Fibroblast of pulmonary artery (primary cell): ENCODE measurements at regions not wholly inside any gene's neighbourhood (a gene's known extent, or its start where the extent isn't known, plus 50 kb on each side); places are given as distances from the start of the nearest gene placed in this dataset.

ENCODE experiments used
- DNase-seq: peaks from one replicate; pipeline ENCODE4 v3.0.0-alpha.2; 2010; ENCODE audit warnings: low read depth
- H3K4me3 ChIP-seq: replicated peaks from 2 replicates; pipeline ENCODE4 v1.5.1; 2011; ENCODE audit warnings: low read depth, mild to moderate bottlenecking, control low read depth, low read length, moderate library complexity
- CTCF ChIP-seq: IDR thresholded peaks from 2 replicates; pipeline ENCODE4 v1.5.1; 2011; ENCODE audit warnings: mild to moderate bottlenecking, control low read depth, low read length, inconsistent platforms; ENCODE audit errors: missing control alignments

GRCh38 chr5:174198541-174198940, 153.0 kb downstream of the NSG2 start:
- DNase-seq: no peak
- H3K4me3 ChIP-seq: no peak overlapping the region
- no peak for TF ChIP-seq CTCF

GRCh38 chr5:174202996-174203395, 157.5 kb downstream of the NSG2 start:
- no peak for DNase-seq
- no peak for TF ChIP-seq CTCF
- no peak overlapping the region for H3K4me3 ChIP-seq

GRCh38 chr5:174204535-174205313, 159.2 kb downstream of the NSG2 start:
- H3K4me3 ChIP-seq: no peak overlapping the region
- DNase-seq: no peak
- no peak for TF ChIP-seq CTCF

- no peak overlapping the region for H3K4me3 ChIP-seq
- no peak for TF ChIP-seq CTCF
- no peak for DNase-seq
Observed at GRCh38 chr5:174205939-174206338, 160.4 kb downstream of the NSG2 start.

GRCh38 chr5:174210596-174211276, 165.2 kb downstream of the NSG2 start:
- no peak for DNase-seq
- no peak for TF ChIP-seq CTCF
- no peak overlapping the region for H3K4me3 ChIP-seq

- H3K4me3 ChIP-seq: no peak overlapping the region
- TF ChIP-seq CTCF: no peak
- no peak for DNase-seq
Observed at GRCh38 chr5:174211277-174211626, 165.7 kb downstream of the NSG2 start.

- TF ChIP-seq CTCF: no peak
- H3K4me3 ChIP-seq: no peak overlapping the region
- no peak for DNase-seq
Observed at GRCh38 chr5:174217527-174217926, 172.0 kb downstream of the NSG2 start.
